ENCODE measurements at regions not wholly inside any gene's neighbourhood (a gene's known extent, or its start where the extent isn't known, plus 50 kb on each side); places are given as distances from the start of the nearest gene placed in this dataset.
A peak's percentile ranks its signal among the peaks of the same experiment; 100 is the strongest.

- CTCF ChIA-PET (ENCODE audit: partially characterized antibody), result no interaction called here
- H4K8ac ChIP-seq (ENCODE audit: extremely low read depth, insufficient read depth, low read length), result no peak overlapping the region
Measured at GRCh38 chr17:71284032-71284755, 836.6 kb upstream of the SOX9 start.

More at GRCh38 chr17:71284032-71284755, 836.6 kb upstream of the SOX9 start:
- H3K79me1 ChIP-seq (ENCODE audit: low read depth, low read length), result no peaks in the 10 kb centered on the region
- WGBS, 2 experiments (ENCODE audit: extremely low coverage in 1 of 2, insufficient coverage in 1 of 2, insufficient read length in 1 of 2, insufficient replicate concordance in 2 of 2, low coverage in 1 of 2, low lambda C conversion rate in 2 of 2, missing lambda C conversion rate in 1 of 2), result 92% methylated on average over 7 of the region's 7 CpGs; no CpG with 5 or more reads in 1 of the 2 experiments
- H2BK20ac ChIP-seq (ENCODE audit: low read length), result no peak overlapping the region
- FAIRE-seq (no peak), DNase-seq (ENCODE audit: low read depth in 1 of 2, low spot score in 2 of 2) (no peak)
- H3K4me1 ChIP-seq (replicated peaks in 1 of 4; ENCODE audit: control insufficient read depth in 3 of 4, insufficient read depth in 4 of 4, low read length in 3 of 4), result peaks cover 0 to 5% (median 3%) of the 10 kb centered on the region in 4 experiments; a peak in 3 of 7 replicates
- H3K27ac ChIP-seq (ENCODE audit: low read depth, low read length), result no peak overlapping the region
- no peak overlapping the region for H2BK12ac ChIP-seq (ENCODE audit: low read depth, low read length)
- no peak overlapping the region for H3K4me2 ChIP-seq (ENCODE audit: insufficient read depth in 1 of 2, low read depth in 2 of 2, low read length in 2 of 2)
- no peak overlapping the region for H3K9ac ChIP-seq (replicated peaks in 1 of 4; ENCODE audit: extremely low read depth in 1 of 4, low read depth in 3 of 4, low read length in 3 of 4)
- H3K4ac ChIP-seq (replicated peaks; ENCODE audit: insufficient read length, low read depth, low read length), result no peak overlapping the region
- no peak overlapping the region for H2BK5ac ChIP-seq (ENCODE audit: low read depth, low read length)
- H4K5ac ChIP-seq (ENCODE audit: insufficient read length, low read depth, low read length), result no peak overlapping the region
- no peak overlapping the region for H2BK120ac ChIP-seq (replicated peaks; ENCODE audit: low read depth, low read length)
- H2BK15ac ChIP-seq (ENCODE audit: low read length), result no peak overlapping the region
- H4K91ac ChIP-seq (replicated peaks; ENCODE audit: insufficient read length, low read length), result no peak overlapping the region
- peaks cover 2% of the 10 kb centered on the region; the same call in 1 of the 2 replicates for H3K23me2 ChIP-seq (ENCODE audit: low read depth, low read length)
- TF ChIP-seq FOSL1 (IDR thresholded peaks at IDR 0.05; ENCODE audit: insufficient read depth, low read depth, low read length) (no peak), TCF12 (IDR thresholded peaks at IDR 0.05; ENCODE audit: low read depth, low read length) (no peak), HDAC6 (IDR thresholded peaks at IDR 0.05; ENCODE audit: low read depth, low read length) (no peak), YY1 (IDR thresholded peaks at IDR 0.05; ENCODE audit: low read depth, low read length) (no peak), BRCA1 (IDR thresholded peaks at IDR 0.05; ENCODE audit: low read depth, low read length) (no peak)
- H3K18ac ChIP-seq (ENCODE audit: extremely low read depth, low read length), result no peak overlapping the region
- H3K27me3 ChIP-seq (replicated peaks in 1 of 4; ENCODE audit: control insufficient read depth in 3 of 4, extremely low read depth in 1 of 4, insufficient read depth in 3 of 4, low read length in 3 of 4), result peaks cover 8 to 29% (median 22%) of the 10 kb centered on the region in 4 experiments
- H2AK5ac ChIP-seq (ENCODE audit: low read depth, low read length), result no peak overlapping the region
- no peaks in the 10 kb centered on the region for H3K9me3 ChIP-seq (ENCODE audit: insufficient read depth in 2 of 2, low read depth in 1 of 2, low read length in 1 of 2)
- no peak overlapping the region for H3K14ac ChIP-seq (ENCODE audit: insufficient read length)
- H3K79me2 ChIP-seq (ENCODE audit: control insufficient read depth in 1 of 2, insufficient read depth in 2 of 2, low read length in 2 of 2), result no peaks in the 10 kb centered on the region
- no peak overlapping the region for H2AFZ ChIP-seq (ENCODE audit: low read length)
- no peaks in the 10 kb centered on the region for H3K36me3 ChIP-seq (ENCODE audit: control insufficient read depth in 2 of 4, insufficient read depth in 4 of 4, low read length in 3 of 4)
- H3K23ac ChIP-seq (ENCODE audit: insufficient read length), result no peak overlapping the region
- no peak overlapping the region for H3K4me3 ChIP-seq (ENCODE audit: extremely low read depth in 1 of 4, insufficient read depth in 2 of 4, low read depth in 3 of 4, low read length in 4 of 4)
- peak overlapping the region; percentile 3 for H3K56ac ChIP-seq (replicated peaks; ENCODE audit: insufficient read length, low read depth, low read length)
- H4K20me1 ChIP-seq (replicated peaks in 1 of 2; ENCODE audit: control insufficient read depth in 1 of 2, insufficient read depth in 2 of 2, low read length in 2 of 2), result peaks cover 0 to 2% of the 10 kb centered on the region in 2 experiments
- POLR2A ChIA-PET (ENCODE audit: partially characterized antibody), result no interaction called here
